Thyroid gland (tissue), 4 donors: ENCODE measurements at regions not wholly inside any gene's neighbourhood (a gene's known extent, or its start where the extent isn't known, plus 50 kb on each side); places are given as distances from the start of the nearest gene placed in this dataset.

Source experiments
- CTCF ChIP-seq, 6 experiments: fragments of 200-600 bp in 3 of 6; fragments of 450-650 bp in 3 of 6; sonication (generic) in 3 of 6; IDR thresholded peaks; one replicate each; pipeline ENCODE4 v1.5.1; 2016 to 2019; ENCODE audit warnings: antibody characterized with exemption in 6 of 6, mild to moderate bottlenecking in 2 of 6, inconsistent platforms in 1 of 6, moderate library complexity in 1 of 6
- POLR2A ChIP-seq, 2 donors: fragments of 450-650 bp; IDR thresholded peaks; one replicate each; pipeline ENCODE4 v1.6.1; 2017; ENCODE audit warnings: antibody characterized with exemption in 2 of 2, mild to moderate bottlenecking in 2 of 2, moderate library complexity in 1 of 2

- TF ChIP-seq CTCF (IDR thresholded peaks at IDR 0.05) (no peak), POLR2A (IDR thresholded peaks at IDR 0.05) (no peak)
Observed at GRCh38 chr1:55317673-55318072, 102.5 kb upstream of the USP24 start.
